Neural progenitor cell (in vitro differentiated cells): ENCODE measurements at regions not wholly inside any gene's neighbourhood (a gene's known extent, or its start where the extent isn't known, plus 50 kb on each side); places are given as distances from the start of the nearest gene placed in this dataset.

Experiments
- DNase-seq: peaks from one replicate; pipeline ENCODE4 v3.0.0-alpha.2; 2016; ENCODE audit warnings: low spot score
- H2AFZ ChIP-seq: fragments of 200-600 bp; sonication (generic); replicated peaks from 2 replicates; pipeline ENCODE4 v1.6.1; 2016; ENCODE audit warnings: antibody characterized with exemption
- H3F3A ChIP-seq: fragments of 200-600 bp; sonication (generic); 2 replicates; pipeline ENCODE4 v1.6.1; 2016; ENCODE audit warnings: antibody characterized with exemption, low read depth
- H3K27ac ChIP-seq: fragments of 200-600 bp; sonication (generic); 2 replicates; pipeline ENCODE4 v1.5.1; 2016; ENCODE audit warnings: mild to moderate bottlenecking
- H3K27me3 ChIP-seq: fragments of 200-600 bp; sonication (generic); 2 replicates; pipeline ENCODE4 v1.6.1; 2016; ENCODE audit warnings: mild to moderate bottlenecking, moderate library complexity
- H3K36me3 ChIP-seq: fragments of 200-600 bp; sonication (generic); 2 replicates; pipeline ENCODE4 v1.5.1; 2016
- H3K4me1 ChIP-seq: fragments of 200-600 bp; sonication (generic); 2 replicates; pipeline ENCODE4 v1.6.1; 2016; ENCODE audit warnings: mixed run types
- H3K4me2 ChIP-seq: fragments of 200-600 bp; sonication (generic); 2 replicates; pipeline ENCODE4 v1.6.1; 2016
- H3K4me3 ChIP-seq: fragments of 200-600 bp; sonication (generic); 2 replicates; pipeline ENCODE4 v1.5.1; 2016
- H3K79me2 ChIP-seq: fragments of 200-600 bp; sonication (generic); 2 replicates; pipeline ENCODE4 v1.6.1; 2016; ENCODE audit warnings: low read depth
- H3K9ac ChIP-seq: fragments of 200-600 bp; sonication (generic); 2 replicates; pipeline ENCODE4 v1.6.1; 2016
- H3K9me3 ChIP-seq: fragments of 200-600 bp; sonication (generic); 2 replicates; pipeline ENCODE4 v1.5.1; 2016; ENCODE audit warnings: low read depth
- H4K20me1 ChIP-seq: fragments of 200-600 bp; sonication (generic); 2 replicates; pipeline ENCODE4 v1.6.1; 2016; ENCODE audit warnings: low read depth
- H3K27ac Mint-ChIP-seq: 3 replicates; pipeline ENCODE4 v1.8.0; 2021; ENCODE audit warnings: mixed read lengths
- H3K27me3 Mint-ChIP-seq: 2 replicates; pipeline ENCODE4 v1.8.0; 2022; ENCODE audit warnings: low read depth, mild to moderate bottlenecking, inconsistent platforms, moderate library complexity, mixed read lengths; ENCODE audit not compliant: insufficient read depth
- H3K36me3 Mint-ChIP-seq: 3 replicates; pipeline ENCODE4 v1.8.0; 2021; ENCODE audit warnings: mixed read lengths
- H3K4me1 Mint-ChIP-seq: 3 replicates; pipeline ENCODE4 v1.8.0; 2021; ENCODE audit warnings: mixed read lengths
- H3K4me3 Mint-ChIP-seq: 3 replicates; pipeline ENCODE4 v1.8.0; 2021; ENCODE audit warnings: mild to moderate bottlenecking, moderate library complexity, mixed read lengths
- H3K9me3 Mint-ChIP-seq: 3 replicates; pipeline ENCODE4 v1.8.0; 2020; ENCODE audit warnings: mixed read lengths
- EZH2 ChIP-seq: fragments of 200-600 bp; sonication (generic); IDR thresholded peaks from 2 replicates; pipeline ENCODE4 v1.6.1; 2017; ENCODE audit warnings: antibody characterized with exemption, mild to moderate bottlenecking, moderate library complexity
- EZH2phosphoT487 ChIP-seq: fragments of 200-600 bp; sonication (generic); IDR thresholded peaks from 2 replicates; pipeline ENCODE4 v1.6.1; 2017; ENCODE audit warnings: antibody characterized with exemption
- TF ChIP-seq, protein P1 (sequence below): fragments of 200-600 bp; sonication (generic); IDR thresholded peaks from 2 replicates; pipeline ENCODE4 v1.5.1; 2017; ENCODE audit warnings: antibody characterized with exemption, mild to moderate bottlenecking

DNA sequence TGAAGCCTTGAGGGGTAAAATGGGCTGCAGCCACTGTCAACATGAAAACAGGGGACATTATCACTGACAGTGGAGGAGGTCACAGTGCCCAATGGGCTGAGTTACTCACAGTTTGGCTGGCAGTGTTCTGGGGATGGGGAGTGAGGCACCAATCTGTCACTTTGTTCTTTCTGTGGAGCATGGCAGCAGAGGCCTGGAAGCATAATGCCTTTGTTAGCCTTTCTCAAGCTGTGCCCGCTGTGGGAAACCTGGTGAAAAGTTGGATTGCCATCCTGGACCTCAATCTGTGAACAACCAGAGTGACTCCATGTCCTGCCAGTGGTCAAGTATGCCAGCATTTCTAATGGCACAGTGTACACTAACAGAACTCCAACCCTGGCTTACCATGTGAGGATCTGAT lies 143.6 kb downstream of the OR2B2 start:
- no peak for DNase-seq
- Mint-ChIP-seq H3K36me3 (no peaks in the 10 kb centered on the region), H3K4me1 (peaks cover 17% of the 10 kb centered on the region), H3K9me3 (peaks cover 2% of the 10 kb centered on the region), H3K27ac (no peak overlapping the region), H3K4me3 (no peak overlapping the region), H3K27me3 (no peaks in the 10 kb centered on the region)
- Histone ChIP-seq H3K27ac (no peak overlapping the region), H3K27me3 (peaks cover 94% of the 10 kb centered on the region), H3K4me1 (peaks cover 21% of the 10 kb centered on the region), H3K9ac (no peak overlapping the region), H3K4me2 (no peak overlapping the region), H3K4me3 (no peak overlapping the region), H4K20me1 (no peaks in the 10 kb centered on the region), H3K36me3 (no peaks in the 10 kb centered on the region), H3F3A (peaks cover 34% of the 10 kb centered on the region), H3K79me2 (no peaks in the 10 kb centered on the region), H3K9me3 (no peaks in the 10 kb centered on the region), H2AFZ (no peak overlapping the region)
- TF ChIP-seq EZH2 = no peak
- TF ChIP-seq, protein P1, sequence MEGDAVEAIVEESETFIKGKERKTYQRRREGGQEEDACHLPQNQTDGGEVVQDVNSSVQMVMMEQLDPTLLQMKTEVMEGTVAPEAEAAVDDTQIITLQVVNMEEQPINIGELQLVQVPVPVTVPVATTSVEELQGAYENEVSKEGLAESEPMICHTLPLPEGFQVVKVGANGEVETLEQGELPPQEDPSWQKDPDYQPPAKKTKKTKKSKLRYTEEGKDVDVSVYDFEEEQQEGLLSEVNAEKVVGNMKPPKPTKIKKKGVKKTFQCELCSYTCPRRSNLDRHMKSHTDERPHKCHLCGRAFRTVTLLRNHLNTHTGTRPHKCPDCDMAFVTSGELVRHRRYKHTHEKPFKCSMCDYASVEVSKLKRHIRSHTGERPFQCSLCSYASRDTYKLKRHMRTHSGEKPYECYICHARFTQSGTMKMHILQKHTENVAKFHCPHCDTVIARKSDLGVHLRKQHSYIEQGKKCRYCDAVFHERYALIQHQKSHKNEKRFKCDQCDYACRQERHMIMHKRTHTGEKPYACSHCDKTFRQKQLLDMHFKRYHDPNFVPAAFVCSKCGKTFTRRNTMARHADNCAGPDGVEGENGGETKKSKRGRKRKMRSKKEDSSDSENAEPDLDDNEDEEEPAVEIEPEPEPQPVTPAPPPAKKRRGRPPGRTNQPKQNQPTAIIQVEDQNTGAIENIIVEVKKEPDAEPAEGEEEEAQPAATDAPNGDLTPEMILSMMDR = no peak
- TF ChIP-seq EZH2phosphoT487 = no peak

DNA sequence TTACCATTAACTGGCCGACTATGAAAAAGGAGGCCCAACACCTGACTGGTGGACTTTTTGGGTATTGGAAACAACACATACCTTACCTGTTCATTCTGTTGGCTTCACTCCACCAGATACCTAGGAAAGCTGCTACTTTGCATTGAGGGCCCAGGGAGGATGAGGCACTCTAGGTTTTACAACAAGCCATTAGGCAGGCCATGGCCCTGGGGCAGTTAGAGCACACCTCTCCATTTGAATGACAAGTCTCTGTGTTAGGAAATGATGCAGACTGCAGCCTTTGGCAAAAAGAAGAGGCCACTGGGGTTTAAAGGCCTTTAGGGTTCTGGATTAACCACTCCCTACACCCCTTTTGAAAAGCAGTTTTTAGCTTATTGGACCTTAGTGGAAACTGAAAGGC lies 144.3 kb downstream of the OR2B2 start:
- H3K27ac Mint-ChIP-seq = no peak overlapping the region
- H2AFZ ChIP-seq = no peak overlapping the region
- no peak overlapping the region for H3K27ac ChIP-seq
- H4K20me1 ChIP-seq = no peaks in the 10 kb centered on the region
- no peaks in the 10 kb centered on the region for H3K27me3 Mint-ChIP-seq
- peaks cover 36% of the 10 kb centered on the region for H3F3A ChIP-seq
- H3K36me3 Mint-ChIP-seq = no peaks in the 10 kb centered on the region
- H3K9me3 Mint-ChIP-seq = peaks cover 2% of the 10 kb centered on the region
- H3K9ac ChIP-seq = no peak overlapping the region
- H3K27me3 ChIP-seq = peaks cover 89% of the 10 kb centered on the region
- H3K4me3 ChIP-seq = no peak overlapping the region
- no peaks in the 10 kb centered on the region for H3K79me2 ChIP-seq
- no peaks in the 10 kb centered on the region for H3K9me3 ChIP-seq
- no peak for DNase-seq
- peaks cover 15% of the 10 kb centered on the region for H3K4me1 Mint-ChIP-seq
- no peak overlapping the region for H3K4me3 Mint-ChIP-seq
- peaks cover 21% of the 10 kb centered on the region for H3K4me1 ChIP-seq
- TF ChIP-seq EZH2 (no peak), EZH2phosphoT487 (no peak)
- TF ChIP-seq, protein P1 = no peak
- H3K36me3 ChIP-seq = no peaks in the 10 kb centered on the region
- no peak overlapping the region for H3K4me2 ChIP-seq

- peaks cover 30% of the 10 kb centered on the region for H3F3A ChIP-seq
- Mint-ChIP-seq H3K36me3 (no peaks in the 10 kb centered on the region), H3K27ac (no peak overlapping the region), H3K9me3 (peaks cover 2% of the 10 kb centered on the region), H3K4me1 (peaks cover 6% of the 10 kb centered on the region), H3K27me3 (no peaks in the 10 kb centered on the region), H3K4me3 (no peak overlapping the region)
- peaks cover 13% of the 10 kb centered on the region for H3K4me1 ChIP-seq
- H2AFZ ChIP-seq = no peak overlapping the region
- H4K20me1 ChIP-seq = no peaks in the 10 kb centered on the region
- no peak overlapping the region for H3K27ac ChIP-seq
- no peaks in the 10 kb centered on the region for H3K36me3 ChIP-seq
- H3K4me3 ChIP-seq = no peak overlapping the region
- no peak for DNase-seq
- no peaks in the 10 kb centered on the region for H3K9me3 ChIP-seq
- peaks cover 81% of the 10 kb centered on the region for H3K27me3 ChIP-seq
- TF ChIP-seq EZH2 (no peak), EZH2phosphoT487 (no peak)
- TF ChIP-seq, protein P1 = no peak
- H3K9ac ChIP-seq = no peak overlapping the region
- no peaks in the 10 kb centered on the region for H3K79me2 ChIP-seq
- H3K4me2 ChIP-seq = no peak overlapping the region
These were observed 145.8 kb downstream of the OR2B2 start for GRCh38 chr6:27766405-27766804.
